Fibroblast of skin of scalp (primary cell): ENCODE measurements at regions not wholly inside any gene's neighbourhood (a gene's known extent, or its start where the extent isn't known, plus 50 kb on each side); places are given as distances from the start of the nearest gene placed in this dataset.
"Not testable (repeated sequence)": the region's sequence is repeated elsewhere in the genome, so short reads cannot be mapped to it uniquely, and the experiment has no call there.

Experiments
- DNase-seq: peaks from one replicate; pipeline ENCODE4 v3.0.0-alpha.2; 2013

DNA sequence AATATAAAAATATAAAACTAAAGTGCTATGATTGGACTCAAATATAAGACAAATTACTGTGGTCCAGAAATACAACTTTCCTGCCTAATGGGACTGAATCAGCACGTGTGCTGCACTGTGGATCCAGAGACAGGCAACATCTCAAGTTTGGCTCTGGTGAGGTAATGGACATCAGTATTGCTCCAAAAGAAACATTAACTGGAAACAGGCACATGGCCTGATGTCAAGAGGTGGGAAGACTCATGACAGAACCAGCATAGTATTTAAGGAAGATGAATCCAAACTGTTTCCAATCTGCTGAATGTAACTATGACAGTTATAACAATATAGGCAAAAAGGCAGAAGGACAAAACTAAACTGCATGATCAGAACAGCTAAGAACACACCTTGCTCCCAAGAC lies 354.6 kb downstream of the FSIP2 start:
- no peak for DNase-seq

- no peak for DNase-seq
These were observed 360.2 kb downstream of the FSIP2 start for GRCh38 chr2:186098821-186099220.

GRCh38 chr2:186099826-186100225 lies 361.2 kb downstream of the FSIP2 start:
- no peak for DNase-seq

GRCh38 chr2:186100636-186101035 lies 362.0 kb downstream of the FSIP2 start:
- DNase-seq: no peak

DNA sequence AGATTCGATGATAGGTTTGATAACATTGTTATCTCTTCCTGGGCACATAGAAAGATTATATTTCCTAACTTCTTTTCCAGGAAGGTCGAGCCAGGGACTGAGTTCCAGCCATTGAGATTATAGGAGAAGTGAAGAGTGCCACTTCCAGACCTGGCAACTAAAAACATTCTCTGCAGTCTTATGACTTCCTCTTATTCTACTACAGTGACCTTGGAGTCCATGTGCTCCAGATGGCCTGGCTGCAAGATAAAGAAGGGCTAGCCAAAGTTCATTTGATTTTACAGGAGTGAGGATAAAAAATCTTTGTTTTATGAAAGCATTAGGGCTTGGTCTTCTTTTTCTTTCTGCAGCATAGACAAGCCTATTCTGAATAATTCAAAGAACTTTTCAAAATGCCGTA lies 363.0 kb downstream of the FSIP2 start:
- no peak for DNase-seq

DNA sequence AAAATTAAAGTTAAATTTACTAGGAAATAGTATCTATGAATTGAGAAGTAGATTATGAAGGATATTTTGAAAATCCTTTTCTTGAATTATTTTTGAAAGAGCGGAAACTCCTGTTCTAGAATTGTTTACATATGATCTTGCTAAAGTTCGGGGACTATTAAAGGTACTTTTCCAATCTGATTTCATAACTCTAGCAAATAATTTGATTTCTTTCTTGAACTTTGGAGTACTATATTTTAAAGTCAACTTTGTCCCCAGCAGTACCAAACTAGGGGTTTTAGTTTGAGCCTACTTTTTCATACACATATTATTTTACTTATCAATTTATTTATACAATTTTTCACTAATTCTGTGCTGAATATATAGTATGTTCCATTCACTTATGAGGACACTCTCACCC lies 364.7 kb downstream of the FSIP2 start:
- DNase-seq: no peak

DNA sequence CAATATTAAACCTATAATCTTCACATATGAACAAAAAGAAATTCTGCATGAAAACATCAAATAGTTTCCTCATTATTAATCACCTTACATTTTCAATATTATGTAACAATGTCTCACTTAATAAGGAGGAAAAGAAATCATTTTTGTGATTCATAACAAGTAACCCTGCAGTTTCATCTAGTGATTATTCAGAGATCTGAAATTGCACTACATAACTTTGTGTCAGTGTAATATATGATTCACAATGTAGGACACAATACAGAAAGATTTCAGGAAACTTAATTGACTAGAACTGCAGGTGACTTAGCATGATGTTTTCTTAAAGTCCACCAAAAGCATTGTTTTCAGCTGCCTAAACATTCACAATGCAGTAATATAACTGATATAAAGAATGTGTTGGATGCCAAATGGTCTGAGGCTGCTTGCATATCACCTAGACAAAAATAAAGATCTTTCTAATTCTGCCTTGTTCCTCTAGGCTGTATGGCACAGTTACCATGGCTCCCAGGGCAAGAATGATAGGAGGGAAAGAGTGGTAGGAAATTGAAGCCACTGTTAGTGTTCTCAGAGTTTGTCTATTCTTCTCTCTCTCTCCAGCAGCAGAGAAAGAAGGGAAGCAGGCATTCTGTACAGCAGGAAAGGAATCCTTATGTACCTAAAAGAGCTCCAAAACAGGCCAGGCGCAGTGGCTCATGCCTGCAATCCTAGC lies 366.6 kb downstream of the FSIP2 start:
- no peak for DNase-seq

DNA sequence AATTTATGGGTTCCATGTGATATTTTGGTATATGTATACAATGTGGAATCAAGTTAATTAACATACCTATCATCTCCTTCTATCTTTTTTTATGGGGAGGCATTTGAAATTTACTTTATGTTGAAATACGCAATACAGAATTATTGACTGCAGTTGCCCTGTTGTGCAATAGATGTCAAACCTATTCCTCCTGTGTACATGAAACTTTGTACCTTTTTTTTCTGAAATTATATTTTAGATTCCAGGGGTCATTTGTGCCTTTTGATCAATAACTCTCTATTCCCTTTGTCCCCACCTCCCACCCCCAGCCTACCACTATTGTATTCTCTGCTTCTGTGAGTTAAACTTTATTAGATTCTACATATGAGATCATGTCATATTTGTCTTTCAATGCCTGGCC lies 369.9 kb downstream of the FSIP2 start:
- no peak for DNase-seq

- DNase-seq: no peak
These were observed 372.8 kb upstream of the ZC3H15 start for GRCh38 chr2:186113284-186113683.

DNA sequence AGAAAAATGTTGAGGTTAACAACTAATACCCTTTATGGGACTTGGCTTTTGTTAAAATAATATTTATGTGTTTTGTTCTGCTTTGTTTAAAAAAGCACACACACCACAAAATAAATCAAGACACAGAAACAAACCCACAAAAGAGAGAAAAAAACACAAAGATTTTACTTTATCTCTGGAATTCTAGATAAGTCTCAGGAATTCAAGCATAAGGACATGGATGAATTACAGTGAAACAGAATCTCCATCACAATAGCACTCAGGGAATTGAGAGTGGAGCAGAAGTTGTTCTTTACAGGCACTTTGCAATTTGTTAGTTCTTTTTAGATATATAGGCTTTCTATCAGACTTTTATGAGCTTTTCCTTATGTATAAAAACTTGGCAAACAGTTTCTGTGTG lies 360.9 kb upstream of the ZC3H15 start:
- no peak for DNase-seq

- DNase-seq: no peak
These were observed 360.4 kb upstream of the ZC3H15 start for GRCh38 chr2:186125625-186126024.

GRCh38 chr2:186126181-186126580 lies 359.9 kb upstream of the ZC3H15 start:
- DNase-seq: no peak

- peak; percentile 66 for DNase-seq
These were observed 356.1 kb upstream of the ZC3H15 start for GRCh38 chr2:186129767-186130581.

GRCh38 chr2:186130748-186131641 lies 355.1 kb upstream of the ZC3H15 start:
- DNase-seq: no peak

DNA sequence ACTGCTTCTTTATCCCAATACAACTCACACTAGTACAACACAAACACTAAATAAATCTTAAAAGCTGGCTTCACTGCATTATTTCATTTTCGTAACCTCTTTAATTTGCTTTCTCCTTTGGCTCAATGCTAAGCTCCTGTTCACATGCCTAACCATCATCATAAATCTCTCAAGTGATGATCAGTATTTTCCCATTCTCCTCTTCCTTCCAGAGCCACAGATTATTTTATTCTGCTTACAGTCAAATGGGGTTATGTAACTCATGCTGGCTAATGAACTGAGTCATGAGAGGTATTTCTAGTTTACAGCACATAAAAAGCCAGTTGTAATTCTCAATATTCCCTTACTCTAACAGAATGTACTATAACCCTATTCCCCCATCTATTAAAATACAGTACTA lies 350.4 kb upstream of the ZC3H15 start:
- DNase-seq: peak; percentile 4

DNA sequence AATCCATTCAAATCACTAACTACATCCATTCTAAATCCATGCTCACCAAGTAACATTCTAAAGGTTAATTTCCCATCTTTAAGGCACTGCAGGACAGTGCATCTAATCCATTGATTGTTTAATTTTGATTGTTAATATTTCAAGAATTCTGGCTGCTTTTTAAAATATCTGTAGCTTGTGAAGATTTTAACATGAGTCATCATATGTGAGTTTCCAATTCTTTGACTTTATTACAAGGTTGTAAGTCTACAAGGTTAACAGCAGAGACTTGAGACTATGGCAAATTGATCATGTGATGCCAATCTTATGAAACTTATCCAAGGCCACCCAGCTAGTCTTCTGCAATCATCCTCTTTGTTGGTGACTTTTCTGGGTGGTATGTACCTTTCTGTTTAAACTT lies 349.2 kb upstream of the ZC3H15 start:
- no peak for DNase-seq

GRCh38 chr2:186138845-186139244 lies 347.2 kb upstream of the ZC3H15 start:
- DNase-seq: no peak

GRCh38 chr2:186159101-186159500 lies 327.0 kb upstream of the ZC3H15 start:
- DNase-seq: no peak

DNA sequence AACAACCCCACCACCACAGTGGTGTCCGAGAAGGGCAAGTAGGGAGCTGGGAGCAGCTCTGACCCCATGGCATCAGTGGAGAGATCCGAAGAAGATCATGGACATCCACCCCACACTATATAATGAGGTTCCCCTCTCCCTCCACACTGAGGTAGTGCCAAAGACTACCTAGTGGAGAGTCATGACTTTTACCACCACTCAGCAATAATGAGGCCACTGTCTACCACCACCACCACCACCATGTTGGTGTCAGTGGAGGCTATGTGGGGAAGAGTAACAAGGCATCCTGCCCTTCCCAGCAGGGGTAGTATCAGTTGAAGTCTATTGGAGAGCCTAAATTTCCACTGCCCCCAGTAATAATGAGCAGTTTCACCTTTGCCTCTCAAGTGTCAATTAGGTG lies 321.7 kb upstream of the ZC3H15 start:
- no peak for DNase-seq

- no peak for DNase-seq
These were observed 315.4 kb upstream of the ZC3H15 start for GRCh38 chr2:186170693-186171092.

DNA sequence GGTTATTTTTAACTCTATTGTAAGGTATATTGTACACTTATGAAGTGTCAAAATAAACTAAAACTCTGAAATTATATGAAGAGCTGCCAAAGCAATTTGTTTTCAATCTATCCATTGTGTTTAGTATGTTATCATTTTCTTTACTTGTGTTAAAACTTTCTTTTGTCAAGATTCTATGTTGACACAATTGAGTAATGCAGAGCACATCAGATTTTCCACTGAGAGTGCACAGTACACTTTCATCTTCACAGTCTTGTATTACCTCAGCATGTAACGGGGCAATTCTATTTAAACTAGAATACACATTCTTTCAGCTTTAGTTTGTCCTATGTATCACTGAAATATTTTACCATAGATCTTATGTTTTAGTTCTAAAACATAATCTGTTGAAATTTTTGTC lies 304.4 kb upstream of the ZC3H15 start:
- DNase-seq: no peak

GRCh38 chr2:186182366-186182765 lies 303.7 kb upstream of the ZC3H15 start:
- not testable (repeated sequence) for DNase-seq

DNA sequence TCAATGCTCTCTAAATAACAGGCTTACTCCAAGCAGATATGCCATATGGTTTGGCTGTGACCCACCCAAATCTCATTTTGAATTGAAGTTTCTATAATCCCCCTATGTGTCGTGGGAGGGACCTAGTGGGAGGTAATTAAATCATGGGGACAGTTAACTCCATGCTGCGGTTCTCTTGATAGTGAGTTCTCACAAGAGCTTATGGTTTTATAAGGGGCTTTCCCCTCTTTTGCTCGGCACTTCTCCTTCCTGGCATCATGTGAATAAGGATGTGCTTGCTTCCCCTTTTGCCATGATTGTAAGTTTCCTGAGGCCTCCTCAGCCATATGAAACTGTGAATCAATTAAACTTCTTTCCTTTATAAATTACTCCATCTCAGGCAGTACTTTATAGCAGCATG lies 302.7 kb upstream of the ZC3H15 start:
- no peak for DNase-seq
